Skeletal muscle cell (primary cell): ENCODE measurements at regions not wholly inside any gene's neighbourhood (a gene's known extent, or its start where the extent isn't known, plus 50 kb on each side); places are given as distances from the start of the nearest gene placed in this dataset.
"Not testable (repeated sequence)": the region's sequence is repeated elsewhere in the genome, so short reads cannot be mapped to it uniquely, and the experiment has no call there.

ENCODE experiments used
- DNase-seq: peaks from one replicate; pipeline ENCODE4 v3.0.0-alpha.2; 2010; ENCODE audit warnings: low read depth
- H3K4me3 ChIP-seq: 2 replicates; pipeline ENCODE4 v1.5.1; 2011; ENCODE audit warnings: low read depth, mild to moderate bottlenecking, control low read depth, low read length, moderate library complexity

GRCh38 chr10:108962172-108962571 lies 961.1 kb downstream of the XPNPEP1 start:
- no peak for DNase-seq
- H3K4me3 ChIP-seq = no peak overlapping the region

- DNase-seq = no peak
- H3K4me3 ChIP-seq = no peak overlapping the region
These were observed 965.6 kb downstream of the XPNPEP1 start for GRCh38 chr10:108957681-108958080.

- no peak for DNase-seq
- no peak overlapping the region for H3K4me3 ChIP-seq
These were observed 967.2 kb downstream of the XPNPEP1 start for GRCh38 chr10:108956149-108956548.

GRCh38 chr10:108920029-108920428 lies 1003.3 kb downstream of the XPNPEP1 start:
- not testable (repeated sequence) for H3K4me3 ChIP-seq, DNase-seq

GRCh38 chr10:108913300-108913699 lies 1010.0 kb downstream of the XPNPEP1 start:
- no peak overlapping the region for H3K4me3 ChIP-seq
- no peak for DNase-seq

- peak overlapping the region; percentile 63 for H3K4me3 ChIP-seq
- peak; percentile 34 for DNase-seq
These were observed 1011.3 kb downstream of the XPNPEP1 start for GRCh38 chr10:108911814-108912541.

GRCh38 chr10:108908096-108908495 lies 1015.2 kb downstream of the XPNPEP1 start:
- DNase-seq = no peak
- no peak overlapping the region for H3K4me3 ChIP-seq

GRCh38 chr10:108905821-108906220 lies 1017.5 kb downstream of the XPNPEP1 start:
- DNase-seq = no peak
- no peak overlapping the region for H3K4me3 ChIP-seq

GRCh38 chr10:108905171-108905570 lies 1018.1 kb downstream of the XPNPEP1 start:
- no peak overlapping the region for H3K4me3 ChIP-seq
- no peak for DNase-seq

- DNase-seq = peak; percentile 48
- no peak overlapping the region for H3K4me3 ChIP-seq
These were observed 1019.0 kb downstream of the XPNPEP1 start for GRCh38 chr10:108904163-108904838.

- DNase-seq = no peak
- H3K4me3 ChIP-seq = no peak overlapping the region
These were observed 1020.6 kb downstream of the XPNPEP1 start for GRCh38 chr10:108902619-108903285.

GRCh38 chr10:108901781-108902618 lies 1021.3 kb downstream of the XPNPEP1 start:
- no peak for DNase-seq
- H3K4me3 ChIP-seq = no peak overlapping the region

GRCh38 chr10:108899670-108900069 lies 1023.6 kb downstream of the XPNPEP1 start:
- no peak overlapping the region for H3K4me3 ChIP-seq
- no peak for DNase-seq

GRCh38 chr10:108894402-108895301 lies 1028.7 kb downstream of the XPNPEP1 start:
- H3K4me3 ChIP-seq = no peak overlapping the region
- no peak for DNase-seq

GRCh38 chr10:108877095-108877561 lies 1046.2 kb downstream of the XPNPEP1 start:
- peak; percentile 35 for DNase-seq

GRCh38 chr10:108872854-108873253 lies 1050.5 kb downstream of the XPNPEP1 start:
- H3K4me3 ChIP-seq = no peak overlapping the region
- no peak for DNase-seq

More at GRCh38 chr10:108877095-108877561, 1046.2 kb downstream of the XPNPEP1 start:
- H3K4me3 ChIP-seq = no peak overlapping the region

GRCh38 chr10:108868881-108869280 lies 1054.4 kb downstream of the XPNPEP1 start:
- no peak overlapping the region for H3K4me3 ChIP-seq
- DNase-seq = no peak

GRCh38 chr10:108862676-108863350 lies 1060.5 kb downstream of the XPNPEP1 start:
- H3K4me3 ChIP-seq = no peak overlapping the region
- DNase-seq = no peak
